ENCODE measurements at regions not wholly inside any gene's neighbourhood (a gene's known extent, or its start where the extent isn't known, plus 50 kb on each side); places are given as distances from the start of the nearest gene placed in this dataset.

- peak; percentile 65 for DNase-seq (ENCODE audit: low read depth)
- H3K4me3 ChIP-seq (ENCODE audit: low read depth, low read length) = no peak overlapping the region
- TF ChIP-seq, protein P1, sequence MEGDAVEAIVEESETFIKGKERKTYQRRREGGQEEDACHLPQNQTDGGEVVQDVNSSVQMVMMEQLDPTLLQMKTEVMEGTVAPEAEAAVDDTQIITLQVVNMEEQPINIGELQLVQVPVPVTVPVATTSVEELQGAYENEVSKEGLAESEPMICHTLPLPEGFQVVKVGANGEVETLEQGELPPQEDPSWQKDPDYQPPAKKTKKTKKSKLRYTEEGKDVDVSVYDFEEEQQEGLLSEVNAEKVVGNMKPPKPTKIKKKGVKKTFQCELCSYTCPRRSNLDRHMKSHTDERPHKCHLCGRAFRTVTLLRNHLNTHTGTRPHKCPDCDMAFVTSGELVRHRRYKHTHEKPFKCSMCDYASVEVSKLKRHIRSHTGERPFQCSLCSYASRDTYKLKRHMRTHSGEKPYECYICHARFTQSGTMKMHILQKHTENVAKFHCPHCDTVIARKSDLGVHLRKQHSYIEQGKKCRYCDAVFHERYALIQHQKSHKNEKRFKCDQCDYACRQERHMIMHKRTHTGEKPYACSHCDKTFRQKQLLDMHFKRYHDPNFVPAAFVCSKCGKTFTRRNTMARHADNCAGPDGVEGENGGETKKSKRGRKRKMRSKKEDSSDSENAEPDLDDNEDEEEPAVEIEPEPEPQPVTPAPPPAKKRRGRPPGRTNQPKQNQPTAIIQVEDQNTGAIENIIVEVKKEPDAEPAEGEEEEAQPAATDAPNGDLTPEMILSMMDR (IDR thresholded peaks at IDR 0.05; ENCODE audit: insufficient read depth, low read length) = peak; percentile 76
Observed at GRCh38 chr2:199019898-199020507, 437.7 kb downstream of the SATB2 start.

DNA sequence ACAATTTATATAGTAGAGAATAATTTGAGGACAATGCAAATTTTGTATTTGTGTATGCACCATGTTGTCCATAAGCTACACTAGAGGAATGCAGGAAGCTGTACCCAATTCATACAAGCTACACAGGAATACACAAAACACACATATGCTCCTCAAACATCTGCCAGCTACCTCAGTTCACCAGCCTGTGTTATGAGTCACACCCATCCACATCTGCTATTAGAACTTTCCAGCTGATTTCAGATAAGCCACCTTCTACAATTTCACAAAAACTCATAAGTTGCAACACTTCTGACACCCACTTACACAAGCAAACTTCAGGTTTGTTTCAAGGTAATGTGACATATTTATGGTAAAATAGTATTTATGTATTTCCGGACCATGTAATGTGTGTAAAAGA is 438.9 kb downstream of the SATB2 start:
- TF ChIP-seq, protein P1 (IDR thresholded peaks at IDR 0.05; ENCODE audit: insufficient read depth, low read length) = no peak
- H3K4me3 ChIP-seq (ENCODE audit: low read depth, low read length) = no peak overlapping the region
- DNase-seq (ENCODE audit: low read depth) = peak; percentile 6

- no peak for DNase-seq (ENCODE audit: low read depth)
- no peak overlapping the region for H3K4me3 ChIP-seq (ENCODE audit: low read depth, low read length)
- TF ChIP-seq, protein P1 (IDR thresholded peaks at IDR 0.05; ENCODE audit: insufficient read depth, low read length) = no peak
Observed at GRCh38 chr2:199015072-199015471, 442.7 kb downstream of the SATB2 start.

DNA sequence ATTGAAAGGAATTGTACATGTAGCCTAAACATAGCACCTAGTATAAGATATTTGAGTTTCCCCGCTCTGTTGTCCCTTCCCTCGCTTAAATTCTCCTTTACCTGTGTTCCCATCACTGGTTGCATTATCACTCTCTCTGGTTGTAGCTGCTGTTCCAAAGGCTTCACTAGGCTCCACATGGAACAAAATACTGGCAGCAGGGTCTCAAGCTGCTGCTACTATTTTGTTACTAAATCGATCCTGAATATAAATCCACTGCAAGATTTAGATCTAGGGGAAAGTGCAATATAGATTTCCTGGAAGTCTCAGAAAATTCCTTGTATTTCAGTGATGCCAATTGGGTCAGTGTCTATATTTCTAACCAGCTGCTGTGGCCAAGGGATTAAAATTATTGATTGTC is 443.5 kb downstream of the SATB2 start:
- DNase-seq (ENCODE audit: low read depth) = no peak
- TF ChIP-seq, protein P1 (IDR thresholded peaks at IDR 0.05; ENCODE audit: insufficient read depth, low read length) = no peak
- H3K4me3 ChIP-seq (ENCODE audit: low read depth, low read length) = no peak overlapping the region

DNA sequence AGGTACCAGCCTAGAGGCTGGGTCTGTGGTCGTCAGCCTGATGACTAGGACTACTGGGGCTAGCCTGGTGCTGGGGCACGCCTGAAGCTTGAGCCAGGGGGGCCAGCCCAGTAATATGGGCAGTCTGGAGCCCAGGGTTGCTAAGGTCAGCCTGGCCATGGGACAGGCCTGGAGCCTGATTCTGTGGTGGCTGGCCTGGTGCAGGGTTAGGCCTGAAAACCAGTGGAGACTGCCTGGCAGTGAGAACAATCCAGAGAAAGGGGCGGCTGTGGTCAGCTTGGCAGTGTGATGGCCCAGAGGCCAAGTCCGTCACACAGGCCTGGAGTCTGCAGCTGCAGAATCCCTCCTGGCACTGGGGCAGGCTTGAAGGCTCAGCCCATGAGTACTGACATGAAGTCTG is 445.8 kb downstream of the SATB2 start:
- DNase-seq (ENCODE audit: low read depth) = no peak
- no peak overlapping the region for H3K4me3 ChIP-seq (ENCODE audit: low read depth, low read length)
- TF ChIP-seq, protein P1 (IDR thresholded peaks at IDR 0.05; ENCODE audit: insufficient read depth, low read length) = no peak

- no peak for DNase-seq (ENCODE audit: low read depth)
- TF ChIP-seq, protein P1 (IDR thresholded peaks at IDR 0.05; ENCODE audit: insufficient read depth, low read length) = no peak
- H3K4me3 ChIP-seq (ENCODE audit: low read depth, low read length) = no peak overlapping the region
Observed at GRCh38 chr2:198994678-198995077, 463.1 kb downstream of the SATB2 start.

GRCh38 chr2:198991431-198991830 is 466.3 kb downstream of the SATB2 start:
- TF ChIP-seq, protein P1 (IDR thresholded peaks at IDR 0.05; ENCODE audit: insufficient read depth, low read length) = no peak
- no peak overlapping the region for H3K4me3 ChIP-seq (ENCODE audit: low read depth, low read length)
- DNase-seq (ENCODE audit: low read depth) = no peak

All from fibroblast of the aortic adventitia (primary cell).